Stomach (tissue), 4 donors: ENCODE measurements at regions not wholly inside any gene's neighbourhood (a gene's known extent, or its start where the extent isn't known, plus 50 kb on each side); places are given as distances from the start of the nearest gene placed in this dataset.

Experiments
- CTCF ChIP-seq, 7 experiments: fragments of 450-650 bp in 4 of 7; fragments of 200-600 bp in 3 of 7; sonication (generic) in 3 of 7; IDR thresholded peaks; one replicate each; pipeline ENCODE4 v1.5.1; 2016 to 2019; ENCODE audit warnings: antibody characterized with exemption in 7 of 7, control low read depth in 2 of 7, mild to moderate bottlenecking in 1 of 7
- EP300 ChIP-seq: sonication (generic); formaldehyde crosslinking; IDR thresholded peaks from one replicate; pipeline ENCODE4 v1.6.1; 2017; ENCODE audit warnings: antibody characterized with exemption
- POLR2A ChIP-seq, 4 donors: fragments of 450-650 bp; IDR thresholded peaks; one replicate each; pipeline ENCODE4 v1.6.1; 2016; ENCODE audit warnings: antibody characterized with exemption in 4 of 4, control low read depth in 2 of 4, mild to moderate bottlenecking in 1 of 4, moderate library complexity in 1 of 4

GRCh38 chr2:152870239-152870638 lies 151.8 kb downstream of the ARL6IP6 start:
- TF ChIP-seq POLR2A (IDR thresholded peaks at IDR 0.05) (no peak), CTCF (IDR thresholded peaks at IDR 0.05) (no peak), EP300 (no peak)
